Activated T-helper 1 cell treated with anti-CD3 and anti-CD28 coated beads, Interleukin-12 subunit alpha, Interleukin-12 subunit beta, Interleukin-2, Interleukin-4 antibody, amounts not matched to agents 30 ng/mL and 10 ng/mL and 1 ng/mL, durations not matched to agents 14 hours and 24 hours and 36 hours (primary cell): ENCODE measurements at regions not wholly inside any gene's neighbourhood (a gene's known extent, or its start where the extent isn't known, plus 50 kb on each side); places are given as distances from the start of the nearest gene placed in this dataset.

Experiments used
- DNase-seq: peaks from one replicate; pipeline ENCODE4 v3.0.0; 2021; ENCODE audit warnings: low spot score
- H3K27ac Mint-ChIP-seq: one replicate; pipeline ENCODE4 v1.8.0; 2021; ENCODE audit warnings: mild to moderate bottlenecking, mixed read lengths
- H3K27me3 Mint-ChIP-seq: one replicate; pipeline ENCODE4 v1.8.0; 2022; ENCODE audit warnings: mild to moderate bottlenecking, moderate library complexity, mixed read lengths; ENCODE audit not compliant: insufficient read depth
- H3K36me3 Mint-ChIP-seq: one replicate; pipeline ENCODE4 v1.8.0; 2021; ENCODE audit warnings: low read depth, mixed read lengths
- H3K4me1 Mint-ChIP-seq: one replicate; pipeline ENCODE4 v1.8.0; 2021; ENCODE audit warnings: low read depth, mixed read lengths
- H3K4me3 Mint-ChIP-seq: one replicate; pipeline ENCODE4 v1.8.0; 2021; ENCODE audit warnings: mild to moderate bottlenecking, moderate library complexity, mixed read lengths
- H3K9me3 Mint-ChIP-seq: one replicate; pipeline ENCODE4 v1.8.0; 2021; ENCODE audit warnings: mixed read lengths
- intact Hi-C: fragments of 100-400 bp; cut with micrococcal nuclease; formaldehyde crosslinking; loops from one replicate; pipeline ENCODE4 v1.15.1; 2024

DNA sequence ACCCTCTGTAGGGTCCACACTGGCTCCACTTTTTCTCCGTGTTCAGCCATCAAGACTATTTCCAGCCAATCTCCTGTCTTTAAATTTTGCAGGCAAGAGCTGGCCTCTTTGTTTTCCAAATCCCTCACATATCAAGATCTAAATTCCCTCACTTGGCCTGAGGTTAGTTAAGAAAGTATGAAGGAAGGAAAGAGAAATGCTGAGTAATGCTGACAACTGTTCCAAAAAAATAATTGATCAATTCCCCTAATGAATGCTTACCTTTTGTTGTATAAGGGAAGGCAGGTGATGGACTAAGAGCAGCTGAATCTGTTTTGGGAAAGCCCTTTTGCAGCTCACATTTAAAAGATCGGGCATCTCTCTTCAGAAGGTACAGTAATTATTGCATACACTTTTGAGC lies 105.1 kb upstream of the KCNJ16 start:
- Mint-ChIP-seq H3K27ac (no peak overlapping the region), H3K27me3 (no peaks in the 10 kb centered on the region), H3K9me3 (peaks cover 8% of the 10 kb centered on the region), H3K36me3 (no peaks in the 10 kb centered on the region), H3K4me1 (no peaks in the 10 kb centered on the region), H3K4me3 (no peak overlapping the region)
- no peak for DNase-seq
- intact Hi-C loops: no loop called here

DNA sequence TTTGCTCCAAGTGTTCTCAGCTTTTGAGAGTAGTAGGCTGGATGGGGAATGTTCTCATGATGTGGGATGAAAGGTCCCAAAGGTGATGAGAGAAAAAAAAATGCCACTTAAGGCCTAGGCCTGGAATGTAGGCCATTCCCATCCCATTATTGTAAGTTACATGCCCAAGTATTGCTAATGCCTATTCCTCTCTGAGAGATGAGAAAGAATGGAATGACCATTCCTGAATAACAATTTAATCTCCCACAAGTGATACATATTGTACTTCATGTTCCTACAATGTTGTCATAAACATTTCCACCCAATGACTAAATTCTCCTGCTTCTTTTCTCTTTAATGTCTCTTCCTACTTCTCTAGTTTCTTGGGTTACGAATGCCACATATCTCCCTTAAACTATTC lies 102.8 kb upstream of the KCNJ16 start:
- H3K27ac Mint-ChIP-seq: no peak overlapping the region
- intact Hi-C loops: no loop called here
- H3K9me3 Mint-ChIP-seq: peaks cover 3% of the 10 kb centered on the region
- H3K4me1 Mint-ChIP-seq: no peaks in the 10 kb centered on the region
- no peak overlapping the region for H3K4me3 Mint-ChIP-seq
- no peak for DNase-seq
- no peaks in the 10 kb centered on the region for H3K27me3 Mint-ChIP-seq
- H3K36me3 Mint-ChIP-seq: no peaks in the 10 kb centered on the region

DNA sequence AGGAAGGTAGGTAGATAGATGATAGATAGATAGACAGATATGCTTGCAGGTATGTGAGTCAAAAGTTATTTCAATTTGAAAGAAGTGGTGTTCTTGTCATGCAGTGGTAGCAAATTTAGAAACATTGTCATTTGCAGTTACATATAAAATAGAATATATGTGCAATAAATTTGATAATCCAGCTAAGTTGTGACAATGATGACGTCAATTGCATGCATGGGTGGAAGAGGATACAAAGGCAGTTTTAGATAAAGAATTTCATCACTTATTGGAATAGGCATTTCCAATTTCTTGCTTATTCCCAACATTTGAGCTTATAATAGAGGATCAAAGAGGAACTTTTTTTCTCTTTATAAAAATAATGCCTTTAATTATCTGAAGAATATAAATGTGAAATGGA lies 99.2 kb upstream of the KCNJ16 start:
- peaks cover 3% of the 10 kb centered on the region for H3K9me3 Mint-ChIP-seq
- no peaks in the 10 kb centered on the region for H3K27me3 Mint-ChIP-seq
- no peaks in the 10 kb centered on the region for H3K36me3 Mint-ChIP-seq

DNA sequence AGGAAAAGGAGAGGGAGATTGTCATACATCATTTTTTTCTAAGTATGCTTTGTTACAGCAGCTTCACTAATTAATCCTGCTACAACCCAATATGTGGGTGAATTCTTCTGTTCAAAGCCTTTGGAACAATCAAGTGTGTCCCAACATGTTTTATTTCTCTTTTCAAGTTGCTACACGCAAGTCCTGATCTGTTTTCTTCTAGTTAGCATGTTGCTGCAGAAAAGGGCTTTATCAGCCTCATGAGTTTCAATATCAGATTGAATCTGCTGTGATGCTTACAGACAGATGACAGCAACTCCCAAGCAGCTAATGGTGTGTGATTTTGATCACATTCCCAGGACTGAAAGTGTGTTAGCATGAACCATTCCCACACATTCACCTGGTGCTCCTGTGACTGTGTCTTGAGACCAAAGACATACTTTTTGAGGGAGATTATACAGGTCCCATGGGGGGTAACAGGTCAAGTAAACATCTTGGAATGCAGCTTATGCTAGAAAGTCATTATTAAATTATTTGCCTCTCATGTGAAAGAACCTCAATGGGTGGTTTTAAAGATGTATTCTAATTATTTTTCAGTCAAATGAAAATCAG lies 96.9 kb upstream of the KCNJ16 start:
- intact Hi-C loops: no loop called here
- DNase-seq: no peak

More for the DNA sequence above, 99.2 kb upstream of the KCNJ16 start:
- H3K4me1 Mint-ChIP-seq: no peaks in the 10 kb centered on the region
- no peak for DNase-seq
- no peak overlapping the region for H3K27ac Mint-ChIP-seq
- no peak overlapping the region for H3K4me3 Mint-ChIP-seq
- intact Hi-C loops: no loop called here

DNA sequence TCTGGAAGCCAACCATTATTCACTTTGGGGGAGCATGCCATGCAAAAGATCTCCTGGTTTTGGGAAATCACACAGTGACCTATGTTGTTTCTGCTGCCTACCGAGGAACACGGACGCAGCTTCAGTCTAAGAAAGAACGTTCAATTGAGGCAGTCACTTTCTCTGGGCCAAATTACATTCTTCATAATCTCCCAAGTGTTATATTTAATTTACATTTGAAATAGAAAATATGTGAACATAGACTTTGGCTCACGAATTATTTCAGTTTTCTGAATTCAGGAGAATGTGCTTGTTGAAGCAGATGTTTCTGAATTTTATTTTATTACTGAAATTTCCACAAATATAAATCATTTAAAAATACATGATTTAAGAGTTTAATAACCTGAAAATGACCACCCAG lies 93.6 kb upstream of the KCNJ16 start:
- intact Hi-C loops: no loop called here
- DNase-seq: no peak
- no peaks in the 10 kb centered on the region for H3K4me1 Mint-ChIP-seq
- no peak overlapping the region for H3K4me3 Mint-ChIP-seq
- H3K9me3 Mint-ChIP-seq: peaks cover under 1% of the 10 kb centered on the region
- H3K27ac Mint-ChIP-seq: no peak overlapping the region
- H3K27me3 Mint-ChIP-seq: no peaks in the 10 kb centered on the region
- no peaks in the 10 kb centered on the region for H3K36me3 Mint-ChIP-seq

More for the DNA sequence above, 96.9 kb upstream of the KCNJ16 start:
- no peaks in the 10 kb centered on the region for H3K36me3 Mint-ChIP-seq
- no peaks in the 10 kb centered on the region for H3K27me3 Mint-ChIP-seq
- peaks cover 3% of the 10 kb centered on the region for H3K9me3 Mint-ChIP-seq
- H3K4me3 Mint-ChIP-seq: no peak overlapping the region
- no peaks in the 10 kb centered on the region for H3K4me1 Mint-ChIP-seq
- no peak overlapping the region for H3K27ac Mint-ChIP-seq

DNA sequence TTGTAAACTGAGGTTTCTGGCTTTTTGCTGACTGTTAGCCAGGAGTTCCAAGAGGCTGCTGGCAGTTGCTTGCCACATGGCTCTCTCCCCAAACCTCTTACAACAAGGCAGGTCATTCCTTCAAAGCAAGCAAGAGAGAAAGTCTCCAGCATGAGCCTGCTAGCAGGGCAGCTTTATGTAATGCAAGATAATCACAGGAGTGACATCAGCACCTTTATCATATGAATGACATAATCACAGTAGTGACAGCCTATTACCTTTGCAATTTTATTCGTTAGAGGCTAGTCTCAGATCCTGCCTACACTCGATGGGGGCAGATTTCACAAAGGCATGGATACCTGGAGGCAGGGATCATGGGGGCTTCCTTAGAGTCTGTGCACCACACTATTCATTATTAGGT lies 79.5 kb upstream of the KCNJ16 start:
- H3K9me3 Mint-ChIP-seq: peaks cover 8% of the 10 kb centered on the region
- no peaks in the 10 kb centered on the region for H3K4me1 Mint-ChIP-seq
- no peak overlapping the region for H3K4me3 Mint-ChIP-seq
- H3K27me3 Mint-ChIP-seq: no peaks in the 10 kb centered on the region
- intact Hi-C loops: no loop called here
- H3K36me3 Mint-ChIP-seq: no peaks in the 10 kb centered on the region
- H3K27ac Mint-ChIP-seq: no peak overlapping the region
- no peak for DNase-seq

DNA sequence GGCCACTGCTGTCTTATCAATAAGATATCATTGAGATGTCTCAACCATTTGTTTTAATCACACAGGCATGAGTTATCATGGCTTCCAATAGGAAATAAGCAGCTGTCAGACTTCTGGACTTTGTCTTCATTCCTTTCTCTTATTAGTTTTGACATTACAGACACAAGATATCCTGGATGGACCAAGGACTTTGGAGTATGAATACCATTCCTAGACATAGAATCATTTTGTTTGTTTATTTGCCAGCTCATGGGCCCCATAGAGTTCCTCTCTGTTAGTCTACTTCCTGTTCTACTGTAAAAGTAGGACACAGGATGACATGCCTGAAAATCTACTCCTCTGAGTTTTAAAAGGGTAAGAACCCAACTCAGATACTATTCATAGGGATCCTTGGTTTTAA lies 77.7 kb upstream of the KCNJ16 start:
- no peaks in the 10 kb centered on the region for H3K27me3 Mint-ChIP-seq
- no peaks in the 10 kb centered on the region for H3K4me1 Mint-ChIP-seq
- H3K36me3 Mint-ChIP-seq: no peaks in the 10 kb centered on the region
- no peak overlapping the region for H3K4me3 Mint-ChIP-seq
- no peak overlapping the region for H3K27ac Mint-ChIP-seq
- intact Hi-C loops: no loop called here
- no peak for DNase-seq
- H3K9me3 Mint-ChIP-seq: peaks cover 8% of the 10 kb centered on the region

DNA sequence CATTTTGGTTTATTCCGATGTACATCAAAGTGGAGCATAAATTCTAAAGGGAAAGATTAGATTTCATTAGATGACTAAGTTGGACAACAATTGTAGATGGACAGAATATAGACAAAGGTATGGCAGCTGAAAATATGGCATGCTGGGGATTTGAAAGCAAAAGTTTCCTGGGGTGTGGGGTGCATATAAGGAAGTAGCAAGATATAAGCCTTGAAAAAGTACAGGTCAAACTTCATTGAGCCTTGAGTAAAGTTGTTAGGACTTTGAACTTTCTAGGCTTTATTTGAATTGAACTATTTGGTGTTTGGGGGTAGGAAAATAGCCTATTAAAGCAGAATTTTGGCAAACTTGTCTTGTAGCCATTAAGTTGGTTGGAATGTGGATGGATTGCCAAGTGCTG lies 75.8 kb upstream of the KCNJ16 start:
- Mint-ChIP-seq H3K27me3 (no peaks in the 10 kb centered on the region), H3K4me1 (no peaks in the 10 kb centered on the region), H3K9me3 (peaks cover 8% of the 10 kb centered on the region), H3K36me3 (no peaks in the 10 kb centered on the region), H3K27ac (no peak overlapping the region), H3K4me3 (no peak overlapping the region)
- no peak for DNase-seq
- intact Hi-C loops: no loop called here

DNA sequence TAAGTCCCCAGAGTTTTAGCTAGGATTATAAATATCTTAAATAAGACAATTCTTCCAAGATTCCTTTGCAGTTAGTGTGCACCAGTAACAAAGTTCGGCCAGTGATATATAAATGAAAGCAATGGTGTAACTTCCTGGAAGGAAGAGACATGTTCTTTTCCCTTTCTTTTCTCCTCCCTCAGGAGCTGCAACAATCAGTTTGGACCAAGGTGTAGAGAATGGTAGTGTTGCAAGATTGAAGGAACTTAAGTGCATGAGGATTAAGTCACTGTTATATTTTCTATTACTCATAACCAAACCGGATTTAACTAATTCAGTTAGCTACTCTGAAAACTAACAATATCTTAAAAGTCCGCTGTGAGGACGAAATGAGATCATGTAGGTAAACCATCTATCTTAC lies 68.9 kb upstream of the KCNJ16 start:
- no peaks in the 10 kb centered on the region for H3K4me1 Mint-ChIP-seq
- intact Hi-C loops: no loop called here
- H3K9me3 Mint-ChIP-seq: no peaks in the 10 kb centered on the region
- H3K27ac Mint-ChIP-seq: no peak overlapping the region
- no peak for DNase-seq
- H3K27me3 Mint-ChIP-seq: no peaks in the 10 kb centered on the region
- H3K4me3 Mint-ChIP-seq: no peak overlapping the region
- no peaks in the 10 kb centered on the region for H3K36me3 Mint-ChIP-seq

DNA sequence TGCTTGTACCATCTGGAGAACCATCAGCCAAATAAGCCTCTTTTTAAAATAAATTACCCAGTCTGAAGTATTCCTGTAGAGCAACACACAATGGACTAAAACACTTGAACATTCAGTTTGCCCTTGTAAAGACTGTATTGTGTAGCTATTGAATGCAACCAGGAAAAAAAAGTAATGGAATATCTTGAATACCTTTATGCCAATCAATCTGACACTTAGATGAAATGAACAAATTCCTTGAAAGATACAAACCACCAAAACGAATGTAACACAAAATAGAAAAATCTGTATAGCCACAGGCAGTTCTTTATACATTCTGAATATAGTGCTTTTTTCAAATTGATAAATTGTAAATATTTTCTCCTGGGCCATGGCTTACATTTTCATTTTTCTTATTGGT lies 63.3 kb upstream of the KCNJ16 start:
- Mint-ChIP-seq H3K4me3 (no peak overlapping the region), H3K9me3 (no peaks in the 10 kb centered on the region), H3K27me3 (no peaks in the 10 kb centered on the region), H3K4me1 (no peaks in the 10 kb centered on the region), H3K27ac (no peak overlapping the region), H3K36me3 (no peaks in the 10 kb centered on the region)
- no peak for DNase-seq
- intact Hi-C loops: no loop called here

DNA sequence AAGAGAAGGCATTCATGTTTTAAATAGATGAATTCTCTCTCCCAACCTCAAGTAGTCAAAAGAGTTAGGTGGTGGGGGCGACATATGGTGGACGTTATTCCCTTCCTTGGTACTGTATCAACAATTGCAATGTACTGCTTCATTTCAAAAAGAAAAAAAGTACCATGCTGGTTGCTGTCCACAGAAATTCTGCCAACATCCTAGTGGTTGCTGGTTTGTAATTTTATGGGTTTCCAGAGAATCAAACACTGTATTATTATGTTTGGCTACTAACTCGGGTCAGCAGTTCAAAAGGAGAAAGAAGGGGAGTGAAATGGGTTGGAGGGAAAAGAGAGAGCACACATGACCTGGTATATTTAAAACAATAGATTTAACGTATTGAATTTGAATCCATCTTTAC lies 61.1 kb upstream of the KCNJ16 start:
- Mint-ChIP-seq H3K9me3 (no peaks in the 10 kb centered on the region), H3K36me3 (no peaks in the 10 kb centered on the region), H3K4me3 (no peak overlapping the region), H3K27me3 (no peaks in the 10 kb centered on the region), H3K4me1 (no peaks in the 10 kb centered on the region), H3K27ac (no peak overlapping the region)
- intact Hi-C loops: no loop called here
- no peak for DNase-seq

DNA sequence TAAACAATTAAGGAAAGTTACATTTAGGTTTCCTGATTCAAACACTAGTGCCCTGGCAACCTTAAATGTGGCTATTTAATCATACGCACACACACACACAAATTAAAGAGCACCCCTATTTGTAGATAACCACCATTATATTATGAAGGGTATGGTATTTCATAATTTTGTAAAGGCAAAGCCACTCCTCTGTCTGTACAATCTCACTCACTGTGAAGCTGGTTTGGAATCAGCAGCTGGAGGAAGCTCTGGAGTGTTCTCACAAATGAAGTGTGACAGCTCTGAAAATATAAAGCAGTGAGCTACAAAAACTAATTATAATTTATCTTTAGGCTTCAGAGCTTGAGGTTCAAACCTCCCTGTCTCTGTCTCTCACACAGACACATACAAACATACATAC lies 57.9 kb upstream of the KCNJ16 start:
- Mint-ChIP-seq H3K4me3 (no peak overlapping the region), H3K36me3 (no peaks in the 10 kb centered on the region), H3K4me1 (no peaks in the 10 kb centered on the region), H3K27me3 (no peaks in the 10 kb centered on the region), H3K9me3 (no peaks in the 10 kb centered on the region), H3K27ac (no peak overlapping the region)
- intact Hi-C loops: no loop called here
- no peak for DNase-seq

DNA sequence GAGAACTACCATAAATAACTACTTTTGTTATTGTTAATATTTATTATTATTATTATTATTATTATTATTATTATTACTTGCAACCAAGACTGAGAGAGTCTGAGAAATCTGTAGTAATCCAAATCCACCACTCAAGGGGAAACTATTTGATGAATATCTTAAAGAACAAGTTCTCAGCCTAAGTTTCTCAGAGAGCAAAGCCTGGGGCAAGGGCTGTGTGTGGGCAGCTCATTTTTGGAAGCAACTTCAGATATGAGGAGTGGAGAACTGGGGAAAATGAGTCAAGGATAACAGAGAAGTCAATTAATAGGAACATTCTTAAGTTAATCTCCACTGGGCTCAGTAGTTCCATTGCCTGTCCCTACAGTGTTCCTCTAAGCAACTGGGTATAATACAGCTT lies 57.1 kb upstream of the KCNJ16 start:
- Mint-ChIP-seq H3K4me3 (no peak overlapping the region), H3K4me1 (no peaks in the 10 kb centered on the region), H3K36me3 (no peaks in the 10 kb centered on the region), H3K27me3 (no peaks in the 10 kb centered on the region), H3K9me3 (no peaks in the 10 kb centered on the region), H3K27ac (no peak overlapping the region)
- intact Hi-C loops: no loop called here
- DNase-seq: no peak

DNA sequence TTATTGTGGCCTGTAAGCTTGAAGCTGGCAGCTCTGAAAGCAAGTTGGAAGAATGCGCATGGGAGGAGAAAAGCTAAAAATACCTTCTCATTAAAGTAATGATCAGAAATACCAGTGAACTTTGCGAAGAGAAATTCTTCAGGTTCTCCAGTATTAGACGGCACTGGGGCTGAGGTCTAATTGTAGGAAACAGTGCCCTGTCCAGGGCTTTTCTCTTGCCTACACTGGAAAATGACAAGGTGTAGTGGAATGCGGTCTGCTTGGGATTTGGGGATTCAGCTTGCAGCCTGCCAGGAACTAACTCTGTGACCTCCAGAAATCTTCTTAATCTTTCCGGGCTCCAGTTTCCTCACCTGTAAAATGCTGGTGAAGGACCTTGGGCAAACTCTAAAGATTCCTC lies 53.3 kb upstream of the KCNJ16 start:
- no peaks in the 10 kb centered on the region for H3K27me3 Mint-ChIP-seq
- no peak for DNase-seq
- H3K27ac Mint-ChIP-seq: no peak overlapping the region
- H3K4me3 Mint-ChIP-seq: no peak overlapping the region
- intact Hi-C loops: no loop called here
- no peaks in the 10 kb centered on the region for H3K9me3 Mint-ChIP-seq
- H3K4me1 Mint-ChIP-seq: no peaks in the 10 kb centered on the region
- H3K36me3 Mint-ChIP-seq: no peaks in the 10 kb centered on the region
